SKM-1 (cell line): ENCODE measurements at regions not wholly inside any gene's neighbourhood (a gene's known extent, or its start where the extent isn't known, plus 50 kb on each side); places are given as distances from the start of the nearest gene placed in this dataset.
"Not testable (repeated sequence)": the region's sequence is repeated elsewhere in the genome, so short reads cannot be mapped to it uniquely, and the experiment has no call there.

ENCODE experiments used
- DNase-seq: peaks from one replicate; lab custom pipeline; 2025; ENCODE audit not compliant: unreplicated experiment; lab: John Stamatoyannopoulos, UW

- no peak for DNase-seq
Measured at GRCh38 chr17:6893382-6894205, 62.1 kb upstream of the TEKT1 start.

- DNase-seq = no peak
Measured at GRCh38 chr17:6894206-6894528, 62.6 kb upstream of the TEKT1 start.

GRCh38 chr17:6901086-6901485 lies 69.6 kb upstream of the TEKT1 start:
- DNase-seq = no peak

GRCh38 chr17:6903326-6903900 lies 71.9 kb upstream of the TEKT1 start:
- DNase-seq = no peak

- no peak for DNase-seq
Measured at GRCh38 chr17:6908807-6909206, 77.3 kb upstream of the TEKT1 start.

GRCh38 chr17:6910987-6911603 lies 79.6 kb upstream of the TEKT1 start:
- DNase-seq = peak; percentile 28

- no peak for DNase-seq
Measured at GRCh38 chr17:6912110-6913051, 80.9 kb upstream of the TEKT1 start.

- no peak for DNase-seq
Measured at GRCh38 chr17:6913608-6914443, 82.0 kb upstream of the ALOX12 start.

- DNase-seq = no peak
Measured at GRCh38 chr17:6914711-6915110, 81.1 kb upstream of the ALOX12 start.

GRCh38 chr17:6915620-6916019 lies 80.2 kb upstream of the ALOX12 start:
- DNase-seq = no peak

GRCh38 chr17:6919158-6919557 lies 76.7 kb upstream of the ALOX12 start:
- no peak for DNase-seq

- no peak for DNase-seq
Measured at GRCh38 chr17:6923385-6923784, 72.5 kb upstream of the ALOX12 start.

- DNase-seq = no peak
Measured at GRCh38 chr17:6924208-6924607, 71.6 kb upstream of the ALOX12 start.

- no peak for DNase-seq
Measured at GRCh38 chr17:6926667-6927066, 69.2 kb upstream of the ALOX12 start.

GRCh38 chr17:6927290-6928126 lies 68.3 kb upstream of the ALOX12 start:
- DNase-seq = no peak

- no peak for DNase-seq
Measured at GRCh38 chr17:6928193-6928592, 67.7 kb upstream of the ALOX12 start.

GRCh38 chr17:6930749-6931148 lies 65.1 kb upstream of the ALOX12 start:
- DNase-seq = no peak

- not testable (repeated sequence) for DNase-seq
Measured at GRCh38 chr17:6934544-6934943, 61.3 kb upstream of the ALOX12 start.

GRCh38 chr17:6936370-6937028 lies 59.4 kb upstream of the ALOX12 start:
- DNase-seq = no peak
